GM19463 (cell line): ENCODE measurements at regions not wholly inside any gene's neighbourhood (a gene's known extent, or its start where the extent isn't known, plus 50 kb on each side); places are given as distances from the start of the nearest gene placed in this dataset.

Source experiments
- ATAC-seq: cut with Tn5 transposase; IDR thresholded peaks from one replicate; pipeline ENCODE4 v1.9.1; 2021; ENCODE audit warnings: mild to moderate bottlenecking, moderate library complexity; ENCODE audit not compliant: unreplicated experiment

GRCh38 chr21:15508554-15508953 lies 221.2 kb upstream of the USP25 start:
- no peak for ATAC-seq

- ATAC-seq: peak; percentile 97
These were observed 215.5 kb upstream of the USP25 start for GRCh38 chr21:15514073-15514946.

- no peak for ATAC-seq
These were observed 213.9 kb upstream of the USP25 start for GRCh38 chr21:15515908-15516307.

- ATAC-seq: no peak
These were observed 212.4 kb upstream of the USP25 start for GRCh38 chr21:15517394-15517793.

GRCh38 chr21:15520811-15521643 lies 208.8 kb upstream of the USP25 start:
- ATAC-seq: no peak

- no peak for ATAC-seq
These were observed 208.2 kb upstream of the USP25 start for GRCh38 chr21:15521644-15522001.

- no peak for ATAC-seq
These were observed 207.6 kb upstream of the USP25 start for GRCh38 chr21:15522148-15522547.

- no peak for ATAC-seq
These were observed 204.9 kb upstream of the USP25 start for GRCh38 chr21:15524855-15525254.

- no peak for ATAC-seq
These were observed 203.0 kb upstream of the USP25 start for GRCh38 chr21:15526798-15527197.

GRCh38 chr21:15528346-15528745 lies 201.4 kb upstream of the USP25 start:
- no peak for ATAC-seq

- no peak for ATAC-seq
These were observed 197.8 kb upstream of the USP25 start for GRCh38 chr21:15531986-15532385.

- no peak for ATAC-seq
These were observed 196.2 kb upstream of the USP25 start for GRCh38 chr21:15533618-15534017.

GRCh38 chr21:15534450-15534886 lies 195.3 kb upstream of the USP25 start:
- ATAC-seq: no peak

GRCh38 chr21:15539376-15539775 lies 190.4 kb upstream of the USP25 start:
- ATAC-seq: no peak

GRCh38 chr21:15543473-15543872 lies 186.3 kb upstream of the USP25 start:
- ATAC-seq: no peak

- no peak for ATAC-seq
These were observed 180.1 kb upstream of the USP25 start for GRCh38 chr21:15549671-15550070.

- ATAC-seq: no peak
These were observed 176.8 kb upstream of the USP25 start for GRCh38 chr21:15552914-15553494.

GRCh38 chr21:15557925-15558324 lies 171.9 kb upstream of the USP25 start:
- ATAC-seq: no peak

- ATAC-seq: no peak
These were observed 170.9 kb upstream of the USP25 start for GRCh38 chr21:15558884-15559283.

- ATAC-seq: no peak
These were observed 170.1 kb upstream of the USP25 start for GRCh38 chr21:15559660-15560059.

- no peak for ATAC-seq
These were observed 169.3 kb upstream of the USP25 start for GRCh38 chr21:15560383-15561056.
